ENCODE measurements at regions not wholly inside any gene's neighbourhood (a gene's known extent, or its start where the extent isn't known, plus 50 kb on each side); places are given as distances from the start of the nearest gene placed in this dataset.

DNA sequence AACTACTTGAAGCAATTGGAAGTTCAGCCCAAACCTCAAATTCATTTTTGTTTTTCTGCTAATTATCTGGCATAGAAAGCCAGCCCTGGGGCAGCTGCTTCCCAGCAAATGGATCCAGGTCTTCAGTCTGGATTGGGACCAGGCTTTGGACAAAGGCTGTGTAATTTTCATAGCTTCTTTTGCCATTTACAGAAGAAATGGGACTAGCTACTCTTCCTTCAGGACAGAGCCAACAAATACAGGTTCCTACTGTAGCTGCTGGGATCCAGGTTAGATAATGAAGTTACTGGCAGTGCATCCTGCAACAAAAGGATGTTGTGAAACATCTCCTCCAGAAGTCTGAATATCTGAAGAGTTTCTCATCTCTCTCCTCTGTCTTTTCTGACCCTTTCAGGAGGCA lies 171.5 kb upstream of the CAMK1G start:
- H3K9me3 Mint-ChIP-seq (ENCODE audit: low read depth) = peaks cover 3% of the 10 kb centered on the region
- H3K4me1 Mint-ChIP-seq (ENCODE audit: low read depth) = no peaks in the 10 kb centered on the region
- no peak for DNase-seq (ENCODE audit: low spot score, unreplicated experiment)
- H3K4me3 Mint-ChIP-seq (ENCODE audit: low read depth) = no peak overlapping the region
- TF ChIP-seq, protein P1, sequence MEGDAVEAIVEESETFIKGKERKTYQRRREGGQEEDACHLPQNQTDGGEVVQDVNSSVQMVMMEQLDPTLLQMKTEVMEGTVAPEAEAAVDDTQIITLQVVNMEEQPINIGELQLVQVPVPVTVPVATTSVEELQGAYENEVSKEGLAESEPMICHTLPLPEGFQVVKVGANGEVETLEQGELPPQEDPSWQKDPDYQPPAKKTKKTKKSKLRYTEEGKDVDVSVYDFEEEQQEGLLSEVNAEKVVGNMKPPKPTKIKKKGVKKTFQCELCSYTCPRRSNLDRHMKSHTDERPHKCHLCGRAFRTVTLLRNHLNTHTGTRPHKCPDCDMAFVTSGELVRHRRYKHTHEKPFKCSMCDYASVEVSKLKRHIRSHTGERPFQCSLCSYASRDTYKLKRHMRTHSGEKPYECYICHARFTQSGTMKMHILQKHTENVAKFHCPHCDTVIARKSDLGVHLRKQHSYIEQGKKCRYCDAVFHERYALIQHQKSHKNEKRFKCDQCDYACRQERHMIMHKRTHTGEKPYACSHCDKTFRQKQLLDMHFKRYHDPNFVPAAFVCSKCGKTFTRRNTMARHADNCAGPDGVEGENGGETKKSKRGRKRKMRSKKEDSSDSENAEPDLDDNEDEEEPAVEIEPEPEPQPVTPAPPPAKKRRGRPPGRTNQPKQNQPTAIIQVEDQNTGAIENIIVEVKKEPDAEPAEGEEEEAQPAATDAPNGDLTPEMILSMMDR (IDR thresholded peaks at IDR 0.05; ENCODE audit: unreplicated experiment) = no peak
- H3K27me3 Mint-ChIP-seq = peaks cover 11% of the 10 kb centered on the region
- H3K27ac Mint-ChIP-seq = no peak overlapping the region
- no peaks in the 10 kb centered on the region for H3K36me3 Mint-ChIP-seq (ENCODE audit: insufficient read depth)

- H3K9me3 Mint-ChIP-seq (ENCODE audit: low read depth) = peaks cover 2% of the 10 kb centered on the region
- TF ChIP-seq, protein P1 (IDR thresholded peaks at IDR 0.05; ENCODE audit: unreplicated experiment) = no peak
- H3K27me3 Mint-ChIP-seq = peaks cover 14% of the 10 kb centered on the region
- H3K27ac Mint-ChIP-seq = no peak overlapping the region
- no peak for DNase-seq (ENCODE audit: low spot score, unreplicated experiment)
- H3K36me3 Mint-ChIP-seq (ENCODE audit: insufficient read depth) = no peaks in the 10 kb centered on the region
- no peak overlapping the region for H3K4me3 Mint-ChIP-seq (ENCODE audit: low read depth)
- H3K4me1 Mint-ChIP-seq (ENCODE audit: low read depth) = no peaks in the 10 kb centered on the region
Observed at GRCh38 chr1:209412566-209412965, 170.9 kb upstream of the CAMK1G start.

DNA sequence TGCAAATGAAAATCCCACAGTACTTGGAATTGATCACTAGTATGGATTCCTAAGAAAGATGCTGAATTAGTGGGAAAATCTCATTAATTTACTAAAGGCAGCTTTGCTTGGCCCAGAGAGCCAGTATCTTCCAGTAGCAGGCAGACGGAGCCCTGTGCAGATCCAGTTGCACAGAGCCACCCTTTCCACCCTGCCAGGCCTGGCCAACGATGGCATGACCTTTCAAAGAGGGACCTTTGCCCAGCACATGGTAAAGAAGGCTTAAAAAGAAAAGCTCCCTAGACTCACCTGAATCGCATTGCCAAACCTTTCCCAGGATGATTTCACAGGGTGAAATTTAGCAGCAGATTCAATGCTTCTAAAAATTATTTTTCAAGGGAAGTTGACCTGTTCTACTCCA lies 170.5 kb upstream of the CAMK1G start:
- H3K9me3 Mint-ChIP-seq (ENCODE audit: low read depth) = no peaks in the 10 kb centered on the region
- H3K4me3 Mint-ChIP-seq (ENCODE audit: low read depth) = no peak overlapping the region
- no peak for DNase-seq (ENCODE audit: low spot score, unreplicated experiment)
- no peaks in the 10 kb centered on the region for H3K4me1 Mint-ChIP-seq (ENCODE audit: low read depth)
- no peaks in the 10 kb centered on the region for H3K36me3 Mint-ChIP-seq (ENCODE audit: insufficient read depth)
- TF ChIP-seq, protein P1 (IDR thresholded peaks at IDR 0.05; ENCODE audit: unreplicated experiment) = no peak
- no peak overlapping the region for H3K27ac Mint-ChIP-seq
- H3K27me3 Mint-ChIP-seq = peaks cover 14% of the 10 kb centered on the region

GRCh38 chr1:209414803-209415329 lies 168.6 kb upstream of the CAMK1G start:
- Mint-ChIP-seq H3K27me3 (peaks cover 14% of the 10 kb centered on the region), H3K27ac (no peak overlapping the region), H3K4me1 (ENCODE audit: low read depth) (no peaks in the 10 kb centered on the region), H3K36me3 (ENCODE audit: insufficient read depth) (no peaks in the 10 kb centered on the region), H3K4me3 (ENCODE audit: low read depth) (no peak overlapping the region), H3K9me3 (ENCODE audit: low read depth) (no peaks in the 10 kb centered on the region)
- DNase-seq (ENCODE audit: low spot score, unreplicated experiment) = no peak
- TF ChIP-seq, protein P1 (IDR thresholded peaks at IDR 0.05; ENCODE audit: unreplicated experiment) = no peak

- Mint-ChIP-seq H3K27me3 (peaks cover 14% of the 10 kb centered on the region), H3K4me3 (ENCODE audit: low read depth) (no peak overlapping the region), H3K4me1 (ENCODE audit: low read depth) (no peaks in the 10 kb centered on the region), H3K27ac (no peak overlapping the region), H3K36me3 (ENCODE audit: insufficient read depth) (no peaks in the 10 kb centered on the region), H3K9me3 (ENCODE audit: low read depth) (no peaks in the 10 kb centered on the region)
- DNase-seq (ENCODE audit: low spot score, unreplicated experiment) = no peak
- TF ChIP-seq, protein P1 (IDR thresholded peaks at IDR 0.05; ENCODE audit: unreplicated experiment) = no peak
Observed at GRCh38 chr1:209416039-209416438, 167.5 kb upstream of the CAMK1G start.
